GM18868 (cell line): ENCODE measurements at regions not wholly inside any gene's neighbourhood (a gene's known extent, or its start where the extent isn't known, plus 50 kb on each side); places are given as distances from the start of the nearest gene placed in this dataset.

Experiments used
- ATAC-seq: cut with Tn5 transposase; IDR thresholded peaks from one replicate; pipeline ENCODE4 v1.9.1; 2021; ENCODE audit warnings: mild to moderate bottlenecking, moderate library complexity; ENCODE audit not compliant: unreplicated experiment

- no peak for ATAC-seq
These were observed 100.2 kb upstream of the SULT1C3 start for GRCh38 chr2:108139521-108139920.

- ATAC-seq, result no peak
These were observed 94.0 kb upstream of the SULT1C3 start for GRCh38 chr2:108145557-108146326.

- ATAC-seq, result no peak
These were observed 91.2 kb upstream of the SULT1C3 start for GRCh38 chr2:108148555-108148954.

- ATAC-seq, result no peak
These were observed 85.3 kb upstream of the SULT1C3 start for GRCh38 chr2:108154366-108155061.

- ATAC-seq, result no peak
These were observed 78.5 kb upstream of the SULT1C3 start for GRCh38 chr2:108161298-108161697.

- ATAC-seq, result no peak
These were observed 75.5 kb upstream of the SULT1C3 start for GRCh38 chr2:108164318-108164717.

- ATAC-seq, result no peak
These were observed 74.0 kb upstream of the SULT1C3 start for GRCh38 chr2:108165729-108166128.

- ATAC-seq, result no peak
These were observed 72.1 kb upstream of the SULT1C3 start for GRCh38 chr2:108167699-108168098.

GRCh38 chr2:108169982-108170625 lies 69.7 kb upstream of the SULT1C3 start:
- peak; percentile 52 for ATAC-seq

- ATAC-seq, result no peak
These were observed 68.1 kb upstream of the SULT1C3 start for GRCh38 chr2:108171657-108172056.

- ATAC-seq, result peak; percentile 46
These were observed 57.3 kb upstream of the SULT1C3 start for GRCh38 chr2:108182489-108182888.

GRCh38 chr2:108184419-108184818 lies 55.3 kb upstream of the SULT1C3 start:
- ATAC-seq, result peak; percentile 73

GRCh38 chr2:108189316-108189715 lies 50.5 kb upstream of the SULT1C3 start:
- no peak for ATAC-seq
